Peyer's patch (tissue), 4 donors: ENCODE measurements at regions not wholly inside any gene's neighbourhood (a gene's known extent, or its start where the extent isn't known, plus 50 kb on each side); places are given as distances from the start of the nearest gene placed in this dataset.

ENCODE experiments used
- POLR2A ChIP-seq, 2 donors: fragments of 450-650 bp; IDR thresholded peaks; one replicate each; pipeline ENCODE4 v1.5.1; 2017; ENCODE audit warnings: antibody characterized with exemption in 2 of 2, mild to moderate bottlenecking in 2 of 2, moderate library complexity in 2 of 2
- TF ChIP-seq, protein P1 (sequence below), 6 experiments: fragments of 450-650 bp in 4 of 6; fragments of 200-600 bp in 2 of 6; sonication (generic) in 1 of 6; IDR thresholded peaks; one replicate each; pipeline ENCODE4 v1.5.1; 2017 to 2019; ENCODE audit warnings: antibody characterized with exemption in 6 of 6, mild to moderate bottlenecking in 3 of 6, moderate library complexity in 1 of 6

- TF ChIP-seq, protein P1, sequence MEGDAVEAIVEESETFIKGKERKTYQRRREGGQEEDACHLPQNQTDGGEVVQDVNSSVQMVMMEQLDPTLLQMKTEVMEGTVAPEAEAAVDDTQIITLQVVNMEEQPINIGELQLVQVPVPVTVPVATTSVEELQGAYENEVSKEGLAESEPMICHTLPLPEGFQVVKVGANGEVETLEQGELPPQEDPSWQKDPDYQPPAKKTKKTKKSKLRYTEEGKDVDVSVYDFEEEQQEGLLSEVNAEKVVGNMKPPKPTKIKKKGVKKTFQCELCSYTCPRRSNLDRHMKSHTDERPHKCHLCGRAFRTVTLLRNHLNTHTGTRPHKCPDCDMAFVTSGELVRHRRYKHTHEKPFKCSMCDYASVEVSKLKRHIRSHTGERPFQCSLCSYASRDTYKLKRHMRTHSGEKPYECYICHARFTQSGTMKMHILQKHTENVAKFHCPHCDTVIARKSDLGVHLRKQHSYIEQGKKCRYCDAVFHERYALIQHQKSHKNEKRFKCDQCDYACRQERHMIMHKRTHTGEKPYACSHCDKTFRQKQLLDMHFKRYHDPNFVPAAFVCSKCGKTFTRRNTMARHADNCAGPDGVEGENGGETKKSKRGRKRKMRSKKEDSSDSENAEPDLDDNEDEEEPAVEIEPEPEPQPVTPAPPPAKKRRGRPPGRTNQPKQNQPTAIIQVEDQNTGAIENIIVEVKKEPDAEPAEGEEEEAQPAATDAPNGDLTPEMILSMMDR (IDR thresholded peaks at IDR 0.05): no peak
- TF ChIP-seq POLR2A (IDR thresholded peaks at IDR 0.05): no peak
Measured at GRCh38 chr22:47599753-47600152, 837.3 kb downstream of the TBC1D22A start.
